ENCODE measurements at regions not wholly inside any gene's neighbourhood (a gene's known extent, or its start where the extent isn't known, plus 50 kb on each side); places are given as distances from the start of the nearest gene placed in this dataset.

DNA sequence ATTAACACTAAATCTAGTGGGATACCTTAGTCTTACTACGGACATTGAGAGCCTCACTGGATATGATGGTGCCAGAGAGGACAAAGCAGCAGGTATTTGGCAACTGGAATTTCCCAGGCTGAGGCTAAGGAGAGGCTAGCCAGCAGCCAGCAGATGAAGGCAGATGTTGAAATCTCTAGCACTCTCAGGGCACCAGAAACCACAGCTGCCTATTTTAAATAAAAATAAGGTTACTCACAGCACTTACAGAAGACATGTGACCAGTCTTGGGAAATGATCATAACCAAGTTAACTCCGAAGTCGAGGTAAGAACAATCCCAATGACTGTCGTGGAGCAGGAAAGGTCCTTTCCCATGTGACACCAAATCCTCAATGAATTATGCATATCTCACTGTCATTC, 1726.0 kb downstream of the EFNB2 start:
- Histone ChIP-seq H3K14ac (ENCODE audit: insufficient read length) (no peak overlapping the region), H3K27ac (ENCODE audit: low read depth, low read length) (no peak overlapping the region), H2AFZ (ENCODE audit: low read length) (no peak overlapping the region), H4K91ac (replicated peaks; ENCODE audit: insufficient read length, low read length) (no peak overlapping the region), H4K8ac (ENCODE audit: extremely low read depth, insufficient read depth, low read length) (no peak overlapping the region), H3K4ac (replicated peaks; ENCODE audit: insufficient read length, low read depth, low read length) (no peak overlapping the region), H2BK5ac (ENCODE audit: low read depth, low read length) (no peak overlapping the region), H4K5ac (ENCODE audit: insufficient read length, low read depth, low read length) (no peak overlapping the region), H3K79me2 (ENCODE audit: control insufficient read depth in 1 of 2, insufficient read depth in 2 of 2, low read length in 2 of 2) (no peaks in the 10 kb centered on the region), H2BK120ac (replicated peaks; ENCODE audit: low read depth, low read length) (no peak overlapping the region), H3K23ac (ENCODE audit: insufficient read length) (no peak overlapping the region), H3K27me3 (replicated peaks in 1 of 4; ENCODE audit: control insufficient read depth in 3 of 4, extremely low read depth in 1 of 4, insufficient read depth in 3 of 4, low read length in 3 of 4) (no peaks in the 10 kb centered on the region), H3K9me3 (ENCODE audit: insufficient read depth in 2 of 2, low read depth in 1 of 2, low read length in 1 of 2) (no peaks in the 10 kb centered on the region), H3K4me3 (ENCODE audit: extremely low read depth in 1 of 4, insufficient read depth in 2 of 4, low read depth in 3 of 4, low read length in 4 of 4) (no peak overlapping the region), H2BK15ac (ENCODE audit: low read length) (no peak overlapping the region), H3K23me2 (ENCODE audit: low read depth, low read length) (no peaks in the 10 kb centered on the region), H2AK5ac (ENCODE audit: low read depth, low read length) (no peak overlapping the region), H3K36me3 (ENCODE audit: control insufficient read depth in 2 of 4, insufficient read depth in 4 of 4, low read length in 3 of 4) (no peaks in the 10 kb centered on the region), H3K56ac (replicated peaks; ENCODE audit: insufficient read length, low read depth, low read length) (no peak overlapping the region), H3K9ac (replicated peaks in 1 of 4; ENCODE audit: extremely low read depth in 1 of 4, low read depth in 3 of 4, low read length in 3 of 4) (no peak overlapping the region), H2BK12ac (ENCODE audit: low read depth, low read length) (no peak overlapping the region), H4K20me1 (replicated peaks in 1 of 2; ENCODE audit: control insufficient read depth in 1 of 2, insufficient read depth in 2 of 2, low read length in 2 of 2) (no peaks in the 10 kb centered on the region), H3K4me2 (ENCODE audit: insufficient read depth in 1 of 2, low read depth in 2 of 2, low read length in 2 of 2) (no peak overlapping the region), H3K79me1 (ENCODE audit: low read depth, low read length) (no peaks in the 10 kb centered on the region), H3K18ac (ENCODE audit: extremely low read depth, low read length) (no peak overlapping the region; the same call in 1 of the 2 replicates), H3K4me1 (replicated peaks in 1 of 4; ENCODE audit: control insufficient read depth in 3 of 4, insufficient read depth in 4 of 4, low read length in 3 of 4) (no peaks in the 10 kb centered on the region), H2BK20ac (ENCODE audit: low read length) (no peak overlapping the region)
- ChIA-PET CTCF (ENCODE audit: partially characterized antibody) (no interaction called here), POLR2A (ENCODE audit: partially characterized antibody) (no interaction called here)
- TF ChIP-seq KDM5A (IDR thresholded peaks at IDR 0.05; ENCODE audit: low read length) (no peak), POLR2AphosphoS5 (IDR thresholded peaks at IDR 0.05; ENCODE audit: low read depth, low read length) (no peak), SIRT6 (IDR thresholded peaks at IDR 0.05; ENCODE audit: low read length) (no peak), CHD1 (IDR thresholded peaks at IDR 0.05; ENCODE audit: low read depth, low read length) (no peak), ATF3 (IDR thresholded peaks at IDR 0.05; ENCODE audit: insufficient read depth, low read depth, low read length) (no peak), E2F6 (IDR thresholded peaks at IDR 0.05) (no peak), CEBPB (IDR thresholded peaks at IDR 0.05; ENCODE audit: low read depth, low read length) (no peak), SRF (IDR thresholded peaks at IDR 0.05; ENCODE audit: low read depth, low read length) (no peak), CREB1 (IDR thresholded peaks at IDR 0.05) (no peak)
- DNase-seq (ENCODE audit: low read depth in 1 of 2, low spot score in 2 of 2) (no peak), FAIRE-seq (no peak)
- WGBS, 2 experiments (ENCODE audit: extremely low coverage in 1 of 2, insufficient coverage in 1 of 2, insufficient read length in 1 of 2, insufficient replicate concordance in 2 of 2, low coverage in 1 of 2, low lambda C conversion rate in 2 of 2, missing lambda C conversion rate in 1 of 2) = 98% methylated on average over 4 of the region's 4 CpGs; no CpG with 5 or more reads in 1 of the 2 experiments
